Mesendoderm (in vitro differentiated cells): ENCODE measurements at regions not wholly inside any gene's neighbourhood (a gene's known extent, or its start where the extent isn't known, plus 50 kb on each side); places are given as distances from the start of the nearest gene placed in this dataset.

ENCODE experiments used
- DNase-seq: peaks from one replicate; pipeline ENCODE4 v3.0.0; 2013
- H2AK5ac ChIP-seq: 2 replicates; pipeline ENCODE4 v1.6.1; 2013; ENCODE audit warnings: low read length, inconsistent platforms
- H2BK120ac ChIP-seq: 2 replicates; pipeline ENCODE4 v1.6.1; 2013; ENCODE audit warnings: low read depth, mild to moderate bottlenecking, low read length, moderate library complexity, mixed read lengths
- H2BK15ac ChIP-seq: replicated peaks from 2 replicates; pipeline ENCODE4 v1.6.1; 2013; ENCODE audit warnings: low read depth, mild to moderate bottlenecking, moderate library complexity
- H2BK5ac ChIP-seq: 2 replicates; pipeline ENCODE4 v1.6.1; 2013; ENCODE audit warnings: low read length, inconsistent platforms
- H3K18ac ChIP-seq: 2 replicates; pipeline ENCODE4 v1.6.1; 2013; ENCODE audit warnings: mild to moderate bottlenecking, low read length, mixed read lengths
- H3K23ac ChIP-seq: one replicate; pipeline ENCODE4 v1.6.1; 2013; ENCODE audit warnings: low read length
- H3K27ac ChIP-seq: 2 replicates; pipeline ENCODE4 v1.5.1; 2013; ENCODE audit warnings: low read depth, mild to moderate bottlenecking, inconsistent platforms, low read length, moderate library complexity
- H3K27me3 ChIP-seq: 2 replicates; pipeline ENCODE4 v1.6.1; 2013; ENCODE audit warnings: low read length, control low read depth, mild to moderate bottlenecking, inconsistent platforms; ENCODE audit not compliant: insufficient read depth, poor library complexity
- H3K36me3 ChIP-seq: 2 replicates; pipeline ENCODE4 v1.6.1; 2013; ENCODE audit warnings: low read length, inconsistent platforms; ENCODE audit not compliant: control insufficient read depth, insufficient read depth
- H3K4ac ChIP-seq: one replicate; pipeline ENCODE4 v1.6.1; 2013; ENCODE audit warnings: low read depth, mild to moderate bottlenecking, low read length, moderate library complexity
- H3K4me1 ChIP-seq: 2 replicates; pipeline ENCODE4 v1.6.1; 2013; ENCODE audit warnings: low read depth, low read length, inconsistent platforms; ENCODE audit not compliant: control insufficient read depth
- H3K4me2 ChIP-seq: 2 replicates; pipeline ENCODE4 v1.6.1; 2013; ENCODE audit warnings: low read length
- H3K4me3 ChIP-seq: 2 replicates; pipeline ENCODE4 v1.5.1; 2013; ENCODE audit warnings: mild to moderate bottlenecking, low read length
- H3K56ac ChIP-seq: one replicate; pipeline ENCODE4 v1.6.1; 2013; ENCODE audit warnings: low read length
- H3K79me1 ChIP-seq: 2 replicates; pipeline ENCODE4 v1.6.1; 2013; ENCODE audit warnings: low read length, inconsistent platforms
- H3K79me2 ChIP-seq: 2 replicates; pipeline ENCODE4 v1.6.1; 2013; ENCODE audit warnings: mild to moderate bottlenecking, low read length; ENCODE audit not compliant: control insufficient read depth, insufficient read depth
- H3K9ac ChIP-seq: 2 replicates; pipeline ENCODE4 v1.6.1; 2013; ENCODE audit warnings: low read length, inconsistent platforms
- H4K5ac ChIP-seq: one replicate; pipeline ENCODE4 v1.6.1; 2013; ENCODE audit warnings: low read length
- H4K8ac ChIP-seq: one replicate; pipeline ENCODE4 v1.6.1; 2013; ENCODE audit warnings: low read depth, mild to moderate bottlenecking, control low read depth, low read length, moderate library complexity
- WGBS: extraction: QIAGEN DNeasy Blood & Tissue Kit; methylation state at CpG from one replicate; pipeline ENCODE4 v1.1.7; 2013; ENCODE audit warnings: low lambda C conversion rate, missing lambda C conversion rate; ENCODE audit not compliant: insufficient coverage; ENCODE audit errors: extremely low coverage; 5-methylcytosine and 5-hydroxymethylcytosine counted together

DNA sequence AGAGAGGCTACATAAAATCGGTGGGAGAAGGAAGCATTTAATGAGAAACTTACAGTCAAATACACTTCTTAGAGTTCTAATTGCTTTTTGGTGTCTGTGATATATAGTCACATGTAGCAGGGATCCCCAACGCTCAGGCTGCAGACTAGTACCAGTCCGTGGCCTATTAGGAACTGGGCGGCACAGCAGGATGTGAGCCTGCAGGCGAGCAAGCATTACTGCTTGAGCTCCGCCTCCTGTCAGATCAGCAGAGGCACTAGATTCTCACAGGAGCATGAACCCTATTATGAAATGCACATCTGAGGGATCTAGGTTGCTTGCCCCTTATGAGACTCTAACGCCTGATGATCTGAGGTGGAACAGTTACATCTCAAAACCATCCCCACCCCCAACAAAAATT, 158.5 kb downstream of the TANC2 start:
- no CpG with 5 or more reads among the region's 7 CpGs for WGBS
- DNase-seq, result peak; percentile 25
- no peak overlapping the region for H2BK5ac ChIP-seq
- no peaks in the 10 kb centered on the region for H3K36me3 ChIP-seq
- H3K9ac ChIP-seq, result no peak overlapping the region
- H3K4ac ChIP-seq, result no peak overlapping the region
- no peak overlapping the region for H3K23ac ChIP-seq
- no peaks in the 10 kb centered on the region for H3K4me1 ChIP-seq
- no peak overlapping the region for H4K5ac ChIP-seq
- no peak overlapping the region for H2BK120ac ChIP-seq
- no peak overlapping the region for H3K4me2 ChIP-seq
- no peak overlapping the region for H2AK5ac ChIP-seq
- no peaks in the 10 kb centered on the region for H3K27me3 ChIP-seq
- H4K8ac ChIP-seq, result no peak overlapping the region
- H2BK15ac ChIP-seq, result no peak overlapping the region
- no peak overlapping the region for H3K18ac ChIP-seq
- no peaks in the 10 kb centered on the region for H3K79me1 ChIP-seq
- H3K56ac ChIP-seq, result no peak overlapping the region
- H3K79me2 ChIP-seq, result no peaks in the 10 kb centered on the region
- H3K27ac ChIP-seq, result no peak overlapping the region
- no peak overlapping the region for H3K4me3 ChIP-seq

DNA sequence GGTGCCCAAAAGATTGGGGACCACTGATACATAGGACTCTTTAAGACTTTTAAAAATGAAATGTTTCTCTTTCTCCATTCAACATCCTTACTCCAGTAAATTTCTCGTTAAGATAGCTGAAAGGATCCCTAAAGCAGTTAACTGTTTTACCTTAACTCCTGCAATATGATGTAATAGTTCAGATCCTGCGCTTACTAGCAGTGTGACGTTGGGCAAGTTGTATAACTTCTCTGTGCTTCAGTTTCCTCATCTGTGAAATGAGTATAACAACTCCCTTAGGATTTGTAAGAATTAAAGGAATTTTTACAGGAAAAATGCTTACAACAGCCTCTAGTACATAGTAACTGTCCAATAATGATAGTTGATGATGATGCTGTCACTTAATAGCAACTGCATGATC, 158.9 kb downstream of the TANC2 start:
- H2AK5ac ChIP-seq, result no peak overlapping the region
- no peak overlapping the region for H4K8ac ChIP-seq
- H2BK120ac ChIP-seq, result no peak overlapping the region
- no peak overlapping the region for H3K18ac ChIP-seq
- H2BK5ac ChIP-seq, result no peak overlapping the region
- H3K4me3 ChIP-seq, result no peak overlapping the region
- H4K5ac ChIP-seq, result no peak overlapping the region
- no CpG with 5 or more reads among the region's 3 CpGs for WGBS
- H3K27ac ChIP-seq, result no peak overlapping the region
- H3K4ac ChIP-seq, result no peak overlapping the region
- no peaks in the 10 kb centered on the region for H3K79me2 ChIP-seq
- H3K4me1 ChIP-seq, result no peaks in the 10 kb centered on the region
- no peak overlapping the region for H3K56ac ChIP-seq
- no peaks in the 10 kb centered on the region for H3K27me3 ChIP-seq
- no peak overlapping the region for H3K4me2 ChIP-seq
- H3K36me3 ChIP-seq, result no peaks in the 10 kb centered on the region
- H3K9ac ChIP-seq, result no peak overlapping the region
- no peaks in the 10 kb centered on the region for H3K79me1 ChIP-seq
- no peak for DNase-seq
- H3K23ac ChIP-seq, result no peak overlapping the region
- no peak overlapping the region for H2BK15ac ChIP-seq

DNA sequence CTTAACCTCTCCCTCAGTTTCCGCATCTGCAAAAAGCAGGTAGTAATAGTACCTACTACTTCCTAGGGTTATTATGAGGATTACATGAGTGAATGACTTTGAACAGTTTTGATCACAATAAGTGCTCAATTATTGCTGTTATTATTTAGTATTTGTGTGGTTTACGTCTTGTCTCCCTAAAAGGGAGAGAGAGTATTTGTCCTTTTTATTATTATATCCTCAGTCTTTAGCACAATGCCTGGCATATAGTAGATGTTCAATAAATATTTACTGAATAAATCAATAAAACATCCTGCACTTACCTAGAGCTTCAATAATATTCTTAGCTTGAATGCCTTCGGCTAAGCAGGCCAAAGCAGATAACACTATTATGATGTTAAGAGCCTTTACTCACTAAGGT, 160.0 kb downstream of the TANC2 start:
- DNase-seq, result no peak
- Histone ChIP-seq H2AK5ac (no peak overlapping the region), H3K4ac (no peak overlapping the region), H2BK5ac (no peak overlapping the region), H3K9ac (no peak overlapping the region), H3K27ac (no peak overlapping the region), H2BK15ac (no peak overlapping the region), H3K79me2 (no peaks in the 10 kb centered on the region), H3K23ac (no peak overlapping the region), H3K27me3 (no peaks in the 10 kb centered on the region), H3K4me2 (no peak overlapping the region), H3K36me3 (no peaks in the 10 kb centered on the region), H3K4me1 (no peaks in the 10 kb centered on the region), H3K4me3 (no peak overlapping the region), H2BK120ac (no peak overlapping the region), H3K56ac (no peak overlapping the region), H3K18ac (no peak overlapping the region), H4K8ac (no peak overlapping the region), H4K5ac (no peak overlapping the region), H3K79me1 (no peaks in the 10 kb centered on the region)
- no CpG with 5 or more reads among the region's 3 CpGs for WGBS

DNA sequence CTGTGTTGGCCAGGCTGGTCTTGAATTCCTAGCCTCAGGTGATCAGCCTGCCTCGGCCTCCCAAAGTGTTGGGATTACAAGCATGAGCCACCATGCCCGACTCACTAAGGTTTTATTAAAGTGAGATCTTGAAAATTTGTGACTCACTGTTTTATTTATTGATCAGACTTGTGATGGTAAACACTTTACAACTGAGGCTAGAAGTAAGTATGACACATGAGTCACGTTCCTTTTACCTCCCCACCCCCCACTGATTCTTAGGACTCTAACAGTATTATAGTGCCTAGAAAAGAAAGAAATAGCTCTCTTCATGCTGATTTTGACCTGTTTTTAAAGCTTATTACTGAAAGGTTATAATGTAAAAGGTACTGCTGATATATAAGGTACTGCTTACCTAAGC, 160.6 kb downstream of the TANC2 start:
- no peak overlapping the region for H3K18ac ChIP-seq
- no peak overlapping the region for H4K5ac ChIP-seq
- H3K4ac ChIP-seq, result no peak overlapping the region
- no peaks in the 10 kb centered on the region for H3K79me2 ChIP-seq
- H3K23ac ChIP-seq, result no peak overlapping the region
- H3K4me2 ChIP-seq, result no peak overlapping the region
- H3K27ac ChIP-seq, result no peak overlapping the region
- H3K36me3 ChIP-seq, result no peaks in the 10 kb centered on the region
- WGBS, result no CpG with 5 or more reads among the region's 3 CpGs
- H3K4me1 ChIP-seq, result no peaks in the 10 kb centered on the region
- H2BK5ac ChIP-seq, result no peak overlapping the region
- H4K8ac ChIP-seq, result no peak overlapping the region
- H3K9ac ChIP-seq, result no peak overlapping the region
- no peak overlapping the region for H3K4me3 ChIP-seq
- no peak overlapping the region for H2BK120ac ChIP-seq
- DNase-seq, result no peak
- no peak overlapping the region for H3K56ac ChIP-seq
- H2BK15ac ChIP-seq, result no peak overlapping the region
- no peaks in the 10 kb centered on the region for H3K79me1 ChIP-seq
- no peak overlapping the region for H2AK5ac ChIP-seq
- H3K27me3 ChIP-seq, result no peaks in the 10 kb centered on the region

DNA sequence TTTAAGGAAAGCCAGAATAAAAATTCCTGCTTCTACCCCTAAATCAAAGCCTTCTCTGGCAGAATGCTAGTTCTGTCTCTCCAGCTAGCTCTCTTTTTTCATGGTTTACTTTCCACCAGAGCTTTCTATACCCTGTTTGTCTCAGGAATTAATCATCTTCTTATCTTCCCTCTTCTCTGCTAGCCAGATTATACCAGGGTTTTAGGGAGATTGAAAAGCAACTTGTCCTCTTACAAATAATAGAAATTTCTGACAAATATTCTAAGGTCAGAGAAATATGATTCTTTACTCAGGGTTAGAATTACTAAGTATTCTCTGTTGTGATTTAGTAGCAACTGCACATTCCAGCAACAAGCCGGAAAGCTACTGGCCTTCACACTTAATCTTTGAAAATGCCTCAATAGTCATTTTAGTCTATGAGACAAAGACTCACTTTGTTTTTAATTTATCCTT, 166.4 kb downstream of the TANC2 start:
- no peaks in the 10 kb centered on the region for H3K36me3 ChIP-seq
- no peak overlapping the region for H3K56ac ChIP-seq

DNA sequence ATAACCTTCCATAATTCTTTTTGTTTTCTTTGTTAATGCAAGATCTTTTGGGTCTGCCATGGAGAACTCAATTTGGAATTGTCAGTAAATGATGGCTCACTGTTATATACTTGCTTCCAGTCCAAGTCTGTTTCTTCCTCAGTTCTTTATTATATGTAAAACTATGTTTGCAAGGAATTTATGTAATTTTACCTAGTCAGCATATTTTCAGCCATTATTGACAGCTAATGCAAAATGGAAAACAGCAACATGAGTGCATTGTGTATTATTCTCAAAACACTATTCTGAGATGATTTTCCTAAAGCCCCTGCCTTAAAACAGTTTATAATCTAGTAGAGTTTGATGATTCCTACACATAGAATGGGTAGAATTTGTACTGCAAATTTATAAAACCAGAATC, 167.5 kb downstream of the TANC2 start:
- H3K4me1 ChIP-seq, result no peaks in the 10 kb centered on the region
- H3K23ac ChIP-seq, result no peak overlapping the region
- no peak overlapping the region for H4K5ac ChIP-seq
- H2AK5ac ChIP-seq, result no peak overlapping the region
- H3K4me2 ChIP-seq, result no peak overlapping the region
- no peak overlapping the region for H3K56ac ChIP-seq
- no peaks in the 10 kb centered on the region for H3K27me3 ChIP-seq
- no peak for DNase-seq
- no peak overlapping the region for H3K4me3 ChIP-seq
- no peak overlapping the region for H3K4ac ChIP-seq
- no peak overlapping the region for H2BK120ac ChIP-seq
- H2BK5ac ChIP-seq, result no peak overlapping the region
- H3K27ac ChIP-seq, result no peak overlapping the region
- no peak overlapping the region for H2BK15ac ChIP-seq
- H4K8ac ChIP-seq, result no peak overlapping the region
- H3K9ac ChIP-seq, result no peak overlapping the region
- no peaks in the 10 kb centered on the region for H3K79me2 ChIP-seq
- H3K18ac ChIP-seq, result no peak overlapping the region
- no peaks in the 10 kb centered on the region for H3K36me3 ChIP-seq
- H3K79me1 ChIP-seq, result no peaks in the 10 kb centered on the region

More for the DNA sequence above, 166.4 kb downstream of the TANC2 start:
- Histone ChIP-seq H3K79me1 (no peaks in the 10 kb centered on the region), H3K23ac (no peak overlapping the region), H3K4ac (no peak overlapping the region), H3K9ac (no peak overlapping the region), H4K8ac (no peak overlapping the region), H2BK5ac (no peak overlapping the region), H3K4me1 (no peaks in the 10 kb centered on the region), H3K79me2 (no peaks in the 10 kb centered on the region), H4K5ac (no peak overlapping the region), H2BK15ac (no peak overlapping the region), H2BK120ac (no peak overlapping the region), H3K18ac (no peak overlapping the region), H3K4me2 (no peak overlapping the region), H3K27me3 (no peaks in the 10 kb centered on the region), H3K4me3 (no peak overlapping the region), H3K27ac (no peak overlapping the region), H2AK5ac (no peak overlapping the region)
- no CpG with 5 or more reads among the region's 1 CpG for WGBS
- DNase-seq, result no peak
